Mammary epithelial cell (primary cell): ENCODE measurements at regions not wholly inside any gene's neighbourhood (a gene's known extent, or its start where the extent isn't known, plus 50 kb on each side); places are given as distances from the start of the nearest gene placed in this dataset.

Experiments used
- CTCF ChIP-seq, 2 donors: IDR thresholded peaks in 1 of 2; conservative IDR thresholded peaks in 1 of 2; 2 replicates each; pipeline ENCODE4 v1.5.1; 2011 to 2012; ENCODE audit warnings: inconsistent platforms in 2 of 2, low read length in 2 of 2, mild to moderate bottlenecking in 2 of 2, control low read depth in 1 of 2, low read depth in 1 of 2; ENCODE audit not compliant: insufficient read depth in 1 of 2; ENCODE audit errors: extremely low read depth in 1 of 2
- EZH2 ChIP-seq: IDR thresholded peaks from 2 replicates; pipeline ENCODE4 v1.6.1; 2012; ENCODE audit warnings: low read length, inconsistent platforms, borderline replicate concordance

GRCh38 chr6:14361297-14361696 is 243.7 kb downstream of the CD83 start:
- no peak for TF ChIP-seq EZH2
- no peak for TF ChIP-seq CTCF (conservative IDR thresholded peaks at IDR 0.05 in 1 of 2, IDR thresholded peaks at IDR 0.05 in 1 of 2; ENCODE audit: extremely low read depth in 1 of 2, insufficient read depth in 1 of 2, low read depth in 1 of 2, low read length in 2 of 2)
